GM12878 (cell line): ENCODE measurements at regions not wholly inside any gene's neighbourhood (a gene's known extent, or its start where the extent isn't known, plus 50 kb on each side); places are given as distances from the start of the nearest gene placed in this dataset.

Source experiments
- CTCF ChIP-seq, 3 experiments: IDR thresholded peaks in 2 of 3; conservative IDR thresholded peaks in 1 of 3; 2 replicates each; pipeline ENCODE4 v1.5.1; 2011; ENCODE audit warnings: low read depth in 3 of 3, low read length in 3 of 3, mild to moderate bottlenecking in 3 of 3, control low read depth in 2 of 3, moderate library complexity in 2 of 3, inconsistent platforms in 1 of 3, mixed read lengths in 1 of 3; ENCODE audit not compliant: control insufficient read depth in 2 of 3, insufficient read depth in 1 of 3; ENCODE audit errors: extremely low read depth in 1 of 3
- NR2F1 ChIP-seq: fragments of 450-650 bp; conservative IDR thresholded peaks from 2 replicates; pipeline ENCODE4 v1.6.1; 2017; ENCODE audit warnings: mild to moderate bottlenecking
- POLR2AphosphoS2 ChIP-seq: IDR thresholded peaks from 2 replicates; pipeline ENCODE4 v1.6.1; 2011; ENCODE audit warnings: low read depth, mild to moderate bottlenecking, low read length, improper control_type of control experiment, moderate library complexity
- POLR2AphosphoS5 ChIP-seq: IDR thresholded peaks from 2 replicates; pipeline ENCODE4 v1.6.1; 2011; ENCODE audit warnings: mild to moderate bottlenecking, low read length, inconsistent platforms
- RAD51 ChIP-seq: fragments of 450-650 bp; IDR thresholded peaks from 2 replicates; pipeline ENCODE4 v1.6.1; 2016; ENCODE audit warnings: moderate library complexity, mild to moderate bottlenecking, inconsistent platforms

GRCh38 chr1:234914606-234915290, 213.9 kb downstream of the TOMM20 start:
- TF ChIP-seq POLR2AphosphoS2 (no peak), NR2F1 (no peak), RAD51 (no peak), POLR2AphosphoS5 (no peak), CTCF (IDR thresholded peaks at IDR 0.05 in 2 of 3, conservative IDR thresholded peaks at IDR 0.05 in 1 of 3; ENCODE audit: control insufficient read depth in 2 of 3, extremely low read depth in 1 of 3, insufficient read depth in 1 of 3, low read depth in 3 of 3, low read length in 3 of 3) (no peak)
